Fibroblast of lung (primary cell): ENCODE measurements at regions not wholly inside any gene's neighbourhood (a gene's known extent, or its start where the extent isn't known, plus 50 kb on each side); places are given as distances from the start of the nearest gene placed in this dataset.

ENCODE experiments used
- DNase-seq, 2 donors: peaks; one replicate each; pipeline versions ENCODE4 v3.0.0 to v3.0.0-alpha.2; 2010; ENCODE audit warnings: low read depth in 2 of 2
- H2AFZ ChIP-seq: 2 replicates; pipeline ENCODE4 v1.5.1; 2012; ENCODE audit warnings: low read length, control low read depth, inconsistent platforms
- H3K27ac ChIP-seq: 2 replicates; pipeline ENCODE4 v1.5.1; 2011; ENCODE audit warnings: low read length, control low read depth; ENCODE audit not compliant: insufficient read depth
- H3K27me3 ChIP-seq: 2 replicates; pipeline ENCODE4 v1.5.1; 2011; ENCODE audit warnings: mild to moderate bottlenecking, low read length; ENCODE audit not compliant: control insufficient read depth, insufficient read depth
- H3K36me3 ChIP-seq: 2 replicates; pipeline ENCODE4 v1.5.1; 2011; ENCODE audit warnings: low read length; ENCODE audit not compliant: control insufficient read depth, insufficient read depth
- H3K4me1 ChIP-seq: 2 replicates; pipeline ENCODE4 v1.5.1; 2011; ENCODE audit warnings: low read length; ENCODE audit not compliant: control insufficient read depth, insufficient read depth; ENCODE audit errors: extremely low read depth
- H3K4me2 ChIP-seq: 2 replicates; pipeline ENCODE4 v1.5.1; 2011; ENCODE audit warnings: low read length, control low read depth; ENCODE audit not compliant: insufficient read depth; ENCODE audit errors: extremely low read depth
- H3K4me3 ChIP-seq, 4 experiments: fragments of 200-600 bp in 1 of 4; sonication (generic) in 1 of 4; replicated peaks in 1 of 4; 2 replicates each; pipeline ENCODE4 v1.5.1; 2011 to 2016; ENCODE audit warnings: low read length in 4 of 4, low read depth in 3 of 4, mild to moderate bottlenecking in 3 of 4, control low read depth in 2 of 4, inconsistent platforms in 1 of 4, mixed read lengths in 1 of 4; ENCODE audit not compliant: insufficient read depth in 1 of 4; ENCODE audit errors: control extremely low read depth in 1 of 4
- H3K79me2 ChIP-seq: 2 replicates; pipeline ENCODE4 v1.5.1; 2012; ENCODE audit warnings: mild to moderate bottlenecking, low read length, inconsistent platforms; ENCODE audit not compliant: control insufficient read depth, insufficient read depth
- H3K9ac ChIP-seq: 2 replicates; pipeline ENCODE4 v1.5.1; 2011; ENCODE audit warnings: mild to moderate bottlenecking, low read length, control low read depth; ENCODE audit not compliant: insufficient read depth
- H3K9me3 ChIP-seq: 2 replicates; pipeline ENCODE4 v1.5.1; 2012; ENCODE audit warnings: low read depth, low read length; ENCODE audit not compliant: control insufficient read depth, insufficient read depth
- H4K20me1 ChIP-seq: 2 replicates; pipeline ENCODE4 v1.5.1; 2011; ENCODE audit warnings: low read length; ENCODE audit not compliant: control insufficient read depth, insufficient read depth; ENCODE audit errors: extremely low read depth
- CTCF ChIP-seq, 2 donors: IDR thresholded peaks in 1 of 2; conservative IDR thresholded peaks in 1 of 2; 1 replicate in 1 of 2; 2 replicates in 1 of 2; pipeline ENCODE4 v1.5.1; 2011 to 2012; ENCODE audit warnings: low read length in 2 of 2, control low read depth in 1 of 2, inconsistent platforms in 1 of 2, low read depth in 1 of 2, mild to moderate bottlenecking in 1 of 2
- EZH2 ChIP-seq: IDR thresholded peaks from 2 replicates; pipeline ENCODE4 v1.5.1; 2012; ENCODE audit warnings: low read length, control low read depth, mild to moderate bottlenecking; ENCODE audit errors: missing control alignments

GRCh38 chr9:105188746-105189145 is 55.7 kb upstream of the SLC44A1 start:
- Histone ChIP-seq H2AFZ (no peak overlapping the region), H3K27ac (no peak overlapping the region), H3K9me3 (no peaks in the 10 kb centered on the region), H3K4me2 (no peak overlapping the region), H3K79me2 (no peaks in the 10 kb centered on the region), H3K4me3 (no peak overlapping the region), H3K36me3 (no peaks in the 10 kb centered on the region), H3K4me1 (peaks cover 2% of the 10 kb centered on the region), H4K20me1 (no peaks in the 10 kb centered on the region), H3K27me3 (no peaks in the 10 kb centered on the region), H3K9ac (no peak overlapping the region)
- no peak for TF ChIP-seq EZH2
- no peak for DNase-seq

- Histone ChIP-seq H3K9ac (no peak overlapping the region), H3K79me2 (no peaks in the 10 kb centered on the region)
- peak; percentile 67 to 75 for DNase-seq
Measured at GRCh38 chr9:105191508-105192121, 52.8 kb upstream of the SLC44A1 start.

GRCh38 chr9:105193560-105193959 is 50.9 kb upstream of the SLC44A1 start:
- TF ChIP-seq CTCF (conservative IDR thresholded peaks at IDR 0.05 in 1 of 2, IDR thresholded peaks at IDR 0.05 in 1 of 2; ENCODE audit: low read depth in 1 of 2, low read length in 2 of 2) (no peak), EZH2 (no peak)
- Histone ChIP-seq H3K4me1 (no peaks in the 10 kb centered on the region), H2AFZ (no peak overlapping the region), H3K4me3 (no peak overlapping the region), H3K79me2 (no peaks in the 10 kb centered on the region), H3K9me3 (no peaks in the 10 kb centered on the region), H3K27me3 (no peaks in the 10 kb centered on the region), H3K4me2 (no peak overlapping the region), H3K36me3 (no peaks in the 10 kb centered on the region), H3K9ac (no peak overlapping the region), H4K20me1 (peaks cover 1% of the 10 kb centered on the region), H3K27ac (no peak overlapping the region)
- DNase-seq: no peak

More at GRCh38 chr9:105191508-105192121, 52.8 kb upstream of the SLC44A1 start:
- Histone ChIP-seq H3K4me2 (no peak overlapping the region), H3K36me3 (no peaks in the 10 kb centered on the region), H3K4me3 (no peak overlapping the region), H3K4me1 (peaks cover 2% of the 10 kb centered on the region), H3K9me3 (no peaks in the 10 kb centered on the region), H2AFZ (no peak overlapping the region), H4K20me1 (no peaks in the 10 kb centered on the region), H3K27ac (no peak overlapping the region), H3K27me3 (no peaks in the 10 kb centered on the region)
- TF ChIP-seq EZH2: no peak
- no peak for TF ChIP-seq CTCF (conservative IDR thresholded peaks at IDR 0.05 in 1 of 2, IDR thresholded peaks at IDR 0.05 in 1 of 2; ENCODE audit: low read depth in 1 of 2, low read length in 2 of 2)
